ENCODE measurements at regions not wholly inside any gene's neighbourhood (a gene's known extent, or its start where the extent isn't known, plus 50 kb on each side); places are given as distances from the start of the nearest gene placed in this dataset.

GRCh38 chr9:93865245-93865644 is 89.9 kb downstream of the BARX1 start (continued):
- no peak for TF ChIP-seq ZNF407 (IDR thresholded peaks at IDR 0.05; ENCODE audit: low read depth)
- TF ChIP-seq, protein P1, sequence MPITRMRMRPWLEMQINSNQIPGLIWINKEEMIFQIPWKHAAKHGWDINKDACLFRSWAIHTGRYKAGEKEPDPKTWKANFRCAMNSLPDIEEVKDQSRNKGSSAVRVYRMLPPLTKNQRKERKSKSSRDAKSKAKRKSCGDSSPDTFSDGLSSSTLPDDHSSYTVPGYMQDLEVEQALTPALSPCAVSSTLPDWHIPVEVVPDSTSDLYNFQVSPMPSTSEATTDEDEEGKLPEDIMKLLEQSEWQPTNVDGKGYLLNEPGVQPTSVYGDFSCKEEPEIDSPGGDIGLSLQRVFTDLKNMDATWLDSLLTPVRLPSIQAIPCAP (CRISPR knock-in tag; IDR thresholded peaks at IDR 0.05; ENCODE audit: borderline replicate concordance) = no peak
- no peak for TF ChIP-seq SPI1 (IDR thresholded peaks at IDR 0.05; ENCODE audit: borderline replicate concordance, low read depth, low read length)
- no peak for TF ChIP-seq PML (IDR thresholded peaks at IDR 0.05; ENCODE audit: low read length)
- no peak for TF ChIP-seq KLF13 (tag; IDR thresholded peaks at IDR 0.05; ENCODE audit: borderline replicate concordance, low read depth)
- TF ChIP-seq FOXP1 (CRISPR knock-in tag; IDR thresholded peaks at IDR 0.05) = no peak
- no peak for TF ChIP-seq KDM1A (IDR thresholded peaks at IDR 0.05)
- TF ChIP-seq ARID3A (IDR thresholded peaks at IDR 0.05; ENCODE audit: borderline replicate concordance, low read depth, low read length) = no peak
- no peak for TF ChIP-seq XRCC3 (IDR thresholded peaks at IDR 0.05)
- TF ChIP-seq, protein P2, sequence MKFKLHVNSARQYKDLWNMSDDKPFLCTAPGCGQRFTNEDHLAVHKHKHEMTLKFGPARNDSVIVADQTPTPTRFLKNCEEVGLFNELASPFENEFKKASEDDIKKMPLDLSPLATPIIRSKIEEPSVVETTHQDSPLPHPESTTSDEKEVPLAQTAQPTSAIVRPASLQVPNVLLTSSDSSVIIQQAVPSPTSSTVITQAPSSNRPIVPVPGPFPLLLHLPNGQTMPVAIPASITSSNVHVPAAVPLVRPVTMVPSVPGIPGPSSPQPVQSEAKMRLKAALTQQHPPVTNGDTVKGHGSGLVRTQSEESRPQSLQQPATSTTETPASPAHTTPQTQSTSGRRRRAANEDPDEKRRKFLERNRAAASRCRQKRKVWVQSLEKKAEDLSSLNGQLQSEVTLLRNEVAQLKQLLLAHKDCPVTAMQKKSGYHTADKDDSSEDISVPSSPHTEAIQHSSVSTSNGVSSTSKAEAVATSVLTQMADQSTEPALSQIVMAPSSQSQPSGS (CRISPR knock-in tag; IDR thresholded peaks at IDR 0.05) = no peak
- no peak for TF ChIP-seq EGR1 (conservative IDR thresholded peaks at IDR 0.05)
- TF ChIP-seq, protein P3, sequence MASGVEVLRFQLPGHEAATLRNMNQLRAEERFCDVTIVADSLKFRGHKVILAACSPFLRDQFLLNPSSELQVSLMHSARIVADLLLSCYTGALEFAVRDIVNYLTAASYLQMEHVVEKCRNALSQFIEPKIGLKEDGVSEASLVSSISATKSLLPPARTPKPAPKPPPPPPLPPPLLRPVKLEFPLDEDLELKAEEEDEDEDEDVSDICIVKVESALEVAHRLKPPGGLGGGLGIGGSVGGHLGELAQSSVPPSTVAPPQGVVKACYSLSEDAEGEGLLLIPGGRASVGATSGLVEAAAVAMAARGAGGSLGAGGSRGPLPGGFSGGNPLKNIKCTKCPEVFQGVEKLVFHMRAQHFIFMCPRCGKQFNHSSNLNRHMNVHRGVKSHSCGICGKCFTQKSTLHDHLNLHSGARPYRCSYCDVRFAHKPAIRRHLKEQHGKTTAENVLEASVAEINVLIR (CRISPR knock-in tag; IDR thresholded peaks at IDR 0.05) = no peak
- TF ChIP-seq ZNF75A (CRISPR knock-in tag; IDR thresholded peaks at IDR 0.05) = no peak
- TF ChIP-seq HDAC3 (IDR thresholded peaks at IDR 0.05; ENCODE audit: borderline replicate concordance, partially characterized antibody) = no peak
